Tibial nerve (tissue), 3 donors: ENCODE measurements at regions not wholly inside any gene's neighbourhood (a gene's known extent, or its start where the extent isn't known, plus 50 kb on each side); places are given as distances from the start of the nearest gene placed in this dataset.

ENCODE experiments used
- CTCF ChIP-seq, 5 experiments: fragments of 200-600 bp in 3 of 5; fragments of 450-650 bp in 2 of 5; sonication (generic) in 3 of 5; IDR thresholded peaks; one replicate each; pipeline ENCODE4 v1.5.1; 2016 to 2019; ENCODE audit warnings: antibody characterized with exemption in 5 of 5, mild to moderate bottlenecking in 3 of 5, moderate library complexity in 2 of 5
- POLR2A ChIP-seq, 2 donors: fragments of 450-650 bp; IDR thresholded peaks; one replicate each; pipeline ENCODE4 v1.6.1; 2017; ENCODE audit warnings: antibody characterized with exemption in 2 of 2, mild to moderate bottlenecking in 2 of 2, moderate library complexity in 2 of 2

- peak; percentile 70 to 87 (median 79) for TF ChIP-seq CTCF (IDR thresholded peaks at IDR 0.05)
- TF ChIP-seq POLR2A (IDR thresholded peaks at IDR 0.05) = no peak
Observed at GRCh38 chr15:98442379-98442833, 205.9 kb upstream of the IGF1R start.
